ENCODE measurements at regions not wholly inside any gene's neighbourhood (a gene's known extent, or its start where the extent isn't known, plus 50 kb on each side); places are given as distances from the start of the nearest gene placed in this dataset.

DNA sequence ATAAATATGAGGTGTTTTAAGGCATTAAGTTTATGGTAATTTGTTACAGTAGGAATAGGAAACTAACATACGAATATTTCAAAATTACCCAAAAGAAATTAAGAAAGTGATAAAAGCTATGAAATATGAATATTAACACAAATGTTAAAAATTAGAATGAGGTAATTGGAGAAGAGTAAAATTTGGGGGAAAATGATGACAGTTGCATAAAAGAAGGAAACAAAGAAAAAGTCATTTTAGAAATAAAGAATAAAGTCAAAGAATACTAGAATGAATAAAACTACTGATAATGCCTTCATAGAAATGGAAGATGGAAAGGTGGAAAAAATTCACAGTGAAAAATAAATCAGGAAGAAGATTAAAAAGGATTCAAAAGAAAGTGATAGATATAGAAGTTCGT, 522.9 kb upstream of the NR3C2 start:
- TF ChIP-seq, protein P1, sequence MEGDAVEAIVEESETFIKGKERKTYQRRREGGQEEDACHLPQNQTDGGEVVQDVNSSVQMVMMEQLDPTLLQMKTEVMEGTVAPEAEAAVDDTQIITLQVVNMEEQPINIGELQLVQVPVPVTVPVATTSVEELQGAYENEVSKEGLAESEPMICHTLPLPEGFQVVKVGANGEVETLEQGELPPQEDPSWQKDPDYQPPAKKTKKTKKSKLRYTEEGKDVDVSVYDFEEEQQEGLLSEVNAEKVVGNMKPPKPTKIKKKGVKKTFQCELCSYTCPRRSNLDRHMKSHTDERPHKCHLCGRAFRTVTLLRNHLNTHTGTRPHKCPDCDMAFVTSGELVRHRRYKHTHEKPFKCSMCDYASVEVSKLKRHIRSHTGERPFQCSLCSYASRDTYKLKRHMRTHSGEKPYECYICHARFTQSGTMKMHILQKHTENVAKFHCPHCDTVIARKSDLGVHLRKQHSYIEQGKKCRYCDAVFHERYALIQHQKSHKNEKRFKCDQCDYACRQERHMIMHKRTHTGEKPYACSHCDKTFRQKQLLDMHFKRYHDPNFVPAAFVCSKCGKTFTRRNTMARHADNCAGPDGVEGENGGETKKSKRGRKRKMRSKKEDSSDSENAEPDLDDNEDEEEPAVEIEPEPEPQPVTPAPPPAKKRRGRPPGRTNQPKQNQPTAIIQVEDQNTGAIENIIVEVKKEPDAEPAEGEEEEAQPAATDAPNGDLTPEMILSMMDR (IDR thresholded peaks at IDR 0.05), result no peak
- intact Hi-C loops (cut with DNase I), result no loop called here
- Histone ChIP-seq H3K27me3 (no peaks in the 10 kb centered on the region), H3K4me1 (no peaks in the 10 kb centered on the region), H3K9me3 (peaks cover 0 to 7% (median 0%) of the 10 kb centered on the region in 11 donors), H3K36me3 (no peaks in the 10 kb centered on the region), H3K4me3 (no peak overlapping the region), H3K27ac (no peak overlapping the region)
- no peak for DNase-seq
- ATAC-seq, result no peak
- WGBS, 2 donors, result 89 to 93% methylated on average over 2 of the region's 2 CpGs

GRCh38 chr4:148964456-148964855, 522.2 kb upstream of the NR3C2 start:
- DNase-seq (no peak), ATAC-seq (no peak)
- Histone ChIP-seq H3K27ac (no peak overlapping the region), H3K4me3 (no peak overlapping the region), H3K27me3 (no peaks in the 10 kb centered on the region), H3K4me1 (no peaks in the 10 kb centered on the region), H3K36me3 (no peaks in the 10 kb centered on the region), H3K9me3 (peaks cover 0 to 7% (median 0%) of the 10 kb centered on the region in 11 donors)
- TF ChIP-seq, protein P1 (IDR thresholded peaks at IDR 0.05), result no peak
- intact Hi-C loops (cut with DNase I), result no loop called here
- WGBS, 2 donors, result 59 to 73% methylated on average over 2 of the region's 2 CpGs

GRCh38 chr4:148962539-148963290, 520.5 kb upstream of the NR3C2 start:
- TF ChIP-seq, protein P1 (IDR thresholded peaks at IDR 0.05), result no peak
- no peak overlapping the region for H3K27ac ChIP-seq
- H3K9me3 ChIP-seq, result peaks cover 0 to 7% (median 0%) of the 10 kb centered on the region in 11 donors
- no peaks in the 10 kb centered on the region for H3K36me3 ChIP-seq
- H3K4me1 ChIP-seq, result no peaks in the 10 kb centered on the region
- H3K4me3 ChIP-seq, result no peak overlapping the region
- 58 to 66% methylated on average over 2 of the region's 2 CpGs for WGBS, 2 donors
- DNase-seq (no peak), ATAC-seq (no peak)
- no peaks in the 10 kb centered on the region for H3K27me3 ChIP-seq
- intact Hi-C loops (cut with DNase I), result no loop called here

DNA sequence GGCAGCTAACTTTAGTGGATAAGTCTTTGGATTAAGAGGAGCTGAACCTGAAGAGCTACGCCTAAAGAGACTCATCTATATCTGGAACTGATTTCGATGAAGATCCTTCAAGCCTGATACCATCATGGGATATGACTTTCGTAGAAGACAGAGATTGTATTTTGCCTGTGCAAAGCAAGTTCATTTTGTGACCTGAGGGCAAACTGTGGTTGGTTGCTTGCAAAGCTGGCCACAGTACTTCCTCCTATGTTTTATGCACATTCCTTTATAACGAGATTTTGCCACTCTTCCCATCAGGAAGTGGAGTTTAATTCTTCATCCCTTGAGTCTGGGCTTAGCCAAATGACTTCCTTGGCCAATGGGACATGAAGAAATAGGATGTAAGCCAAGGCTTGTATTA, 519.3 kb upstream of the NR3C2 start:
- TF ChIP-seq, protein P1 (IDR thresholded peaks at IDR 0.05), result no peak
- intact Hi-C loops (cut with DNase I), result no loop called here
- ATAC-seq (no peak), DNase-seq (no peak)
- no peaks in the 10 kb centered on the region for H3K27me3 ChIP-seq
- no peak overlapping the region for H3K27ac ChIP-seq
- WGBS, 2 donors, result 77 to 84% methylated on average over 4 of the region's 4 CpGs
- H3K36me3 ChIP-seq, result no peaks in the 10 kb centered on the region
- no peak overlapping the region for H3K4me3 ChIP-seq
- no peaks in the 10 kb centered on the region for H3K4me1 ChIP-seq
- H3K9me3 ChIP-seq, result peaks cover 0 to 7% (median 0%) of the 10 kb centered on the region in 11 donors
